GM13976 (cell line): ENCODE measurements at regions not wholly inside any gene's neighbourhood (a gene's known extent, or its start where the extent isn't known, plus 50 kb on each side); places are given as distances from the start of the nearest gene placed in this dataset.

Experiments
- DNase-seq: peaks from one replicate; pipeline ENCODE4 v3.0.0; 2012; ENCODE audit warnings: low spot score
- CTCF ChIP-seq: IDR thresholded peaks from 2 replicates; pipeline ENCODE4 v1.5.1; 2012; ENCODE audit warnings: borderline replicate concordance, mild to moderate bottlenecking; ENCODE audit not compliant: insufficient read depth; ENCODE audit errors: extremely low read depth, missing control alignments, control extremely low read depth
- in situ Hi-C: fragments of 300-500 bp; cut with MboI; formaldehyde crosslinking; loops from one replicate; pipeline ENCODE4 v1.12.0; 2022; ENCODE audit warnings: low sequenced_read_pairs, mixed read lengths, inconsistent platforms; ENCODE audit not compliant: unreplicated experiment

- in situ Hi-C loops: no loop called here
- DNase-seq: no peak
- no peak for TF ChIP-seq CTCF
Measured at GRCh38 chr1:99554727-99555126, 91.2 kb upstream of the PALMD start.

- in situ Hi-C loops: no loop called here
- DNase-seq: no peak
Measured at GRCh38 chr1:99557546-99558202, 88.2 kb upstream of the PALMD start.

GRCh38 chr1:99559166-99559565 is 86.7 kb upstream of the PALMD start:
- DNase-seq: no peak
- TF ChIP-seq CTCF: no peak
- in situ Hi-C loops: no loop called here

More at GRCh38 chr1:99557546-99558202, 88.2 kb upstream of the PALMD start:
- TF ChIP-seq CTCF: no peak

GRCh38 chr1:99560207-99561040 is 85.5 kb upstream of the PALMD start:
- in situ Hi-C loops: no loop called here
- no peak for TF ChIP-seq CTCF
- no peak for DNase-seq

GRCh38 chr1:99561952-99562351 is 84.0 kb upstream of the PALMD start:
- no peak for TF ChIP-seq CTCF
- in situ Hi-C loops: no loop called here
- DNase-seq: no peak

- no peak for DNase-seq
- no peak for TF ChIP-seq CTCF
- in situ Hi-C loops: no loop called here
Measured at GRCh38 chr1:99565606-99566289, 80.2 kb upstream of the PALMD start.
